ENCODE measurements at regions not wholly inside any gene's neighbourhood (a gene's known extent, or its start where the extent isn't known, plus 50 kb on each side); places are given as distances from the start of the nearest gene placed in this dataset.

DNA sequence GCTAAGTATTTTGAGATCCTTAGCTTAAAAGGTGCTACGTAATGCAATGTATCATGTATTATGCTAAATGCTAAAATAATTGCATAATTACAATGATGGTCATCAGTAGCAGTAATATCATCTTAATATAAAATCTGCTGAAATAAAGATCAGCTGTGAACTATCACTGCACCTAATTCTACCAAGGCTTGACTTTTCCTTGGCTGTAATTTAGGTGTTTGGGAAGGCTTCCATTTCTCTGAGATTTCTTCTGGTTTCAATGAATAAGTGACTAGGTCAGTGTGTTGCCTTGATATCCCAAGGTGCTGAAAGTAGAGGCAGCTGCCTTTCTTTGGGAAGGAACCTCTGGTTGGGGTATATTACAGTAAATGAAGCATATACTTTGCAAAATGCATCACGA is 376.1 kb downstream of the STK39 start:
- H3K4me3 ChIP-seq (ENCODE audit: low read length) = no peak overlapping the region
- TF ChIP-seq, protein P1, sequence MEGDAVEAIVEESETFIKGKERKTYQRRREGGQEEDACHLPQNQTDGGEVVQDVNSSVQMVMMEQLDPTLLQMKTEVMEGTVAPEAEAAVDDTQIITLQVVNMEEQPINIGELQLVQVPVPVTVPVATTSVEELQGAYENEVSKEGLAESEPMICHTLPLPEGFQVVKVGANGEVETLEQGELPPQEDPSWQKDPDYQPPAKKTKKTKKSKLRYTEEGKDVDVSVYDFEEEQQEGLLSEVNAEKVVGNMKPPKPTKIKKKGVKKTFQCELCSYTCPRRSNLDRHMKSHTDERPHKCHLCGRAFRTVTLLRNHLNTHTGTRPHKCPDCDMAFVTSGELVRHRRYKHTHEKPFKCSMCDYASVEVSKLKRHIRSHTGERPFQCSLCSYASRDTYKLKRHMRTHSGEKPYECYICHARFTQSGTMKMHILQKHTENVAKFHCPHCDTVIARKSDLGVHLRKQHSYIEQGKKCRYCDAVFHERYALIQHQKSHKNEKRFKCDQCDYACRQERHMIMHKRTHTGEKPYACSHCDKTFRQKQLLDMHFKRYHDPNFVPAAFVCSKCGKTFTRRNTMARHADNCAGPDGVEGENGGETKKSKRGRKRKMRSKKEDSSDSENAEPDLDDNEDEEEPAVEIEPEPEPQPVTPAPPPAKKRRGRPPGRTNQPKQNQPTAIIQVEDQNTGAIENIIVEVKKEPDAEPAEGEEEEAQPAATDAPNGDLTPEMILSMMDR (conservative IDR thresholded peaks at IDR 0.05; ENCODE audit: low read length) = no peak
- no peak for DNase-seq (ENCODE audit: low read depth)

GRCh38 chr2:167869200-167869599 is 378.2 kb downstream of the STK39 start:
- no peak overlapping the region for H3K4me3 ChIP-seq (ENCODE audit: low read length)
- TF ChIP-seq, protein P1 (conservative IDR thresholded peaks at IDR 0.05; ENCODE audit: low read length) = no peak
- DNase-seq (ENCODE audit: low read depth) = no peak

- TF ChIP-seq, protein P1 (conservative IDR thresholded peaks at IDR 0.05; ENCODE audit: low read length) = no peak
Observed at GRCh38 chr2:167863377-167863776, 384.0 kb downstream of the STK39 start.

DNA sequence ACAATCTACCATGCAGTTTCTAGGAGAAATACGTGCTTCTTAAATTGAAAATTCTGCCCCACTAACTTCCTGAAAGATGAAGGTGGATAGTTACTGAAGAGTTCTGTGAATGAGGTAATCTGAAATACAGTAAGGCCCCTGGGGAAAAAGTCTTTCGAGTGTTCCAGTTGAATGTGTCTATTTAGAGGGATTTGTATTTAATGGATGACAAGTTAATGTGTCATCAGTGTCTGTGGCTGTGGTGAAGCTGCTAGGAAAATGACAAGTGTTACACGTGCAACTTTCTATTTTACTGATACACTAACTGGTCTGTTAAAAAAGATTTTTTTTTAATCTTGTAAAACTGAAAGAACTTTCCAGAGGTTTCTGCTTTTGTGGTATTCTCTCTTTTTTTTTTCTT is 384.6 kb downstream of the STK39 start:
- TF ChIP-seq, protein P1 (conservative IDR thresholded peaks at IDR 0.05; ENCODE audit: low read length) = no peak
- no peak overlapping the region for H3K4me3 ChIP-seq (ENCODE audit: low read length)
- no peak for DNase-seq (ENCODE audit: low read depth)

More at GRCh38 chr2:167863377-167863776, 384.0 kb downstream of the STK39 start:
- no peak for DNase-seq (ENCODE audit: low read depth)
- H3K4me3 ChIP-seq (ENCODE audit: low read length) = no peak overlapping the region

- no peak overlapping the region for H3K4me3 ChIP-seq (ENCODE audit: low read length)
- TF ChIP-seq, protein P1 (conservative IDR thresholded peaks at IDR 0.05; ENCODE audit: low read length) = no peak
- no peak for DNase-seq (ENCODE audit: low read depth)
Observed at GRCh38 chr2:167862296-167862695, 385.1 kb downstream of the STK39 start.

DNA sequence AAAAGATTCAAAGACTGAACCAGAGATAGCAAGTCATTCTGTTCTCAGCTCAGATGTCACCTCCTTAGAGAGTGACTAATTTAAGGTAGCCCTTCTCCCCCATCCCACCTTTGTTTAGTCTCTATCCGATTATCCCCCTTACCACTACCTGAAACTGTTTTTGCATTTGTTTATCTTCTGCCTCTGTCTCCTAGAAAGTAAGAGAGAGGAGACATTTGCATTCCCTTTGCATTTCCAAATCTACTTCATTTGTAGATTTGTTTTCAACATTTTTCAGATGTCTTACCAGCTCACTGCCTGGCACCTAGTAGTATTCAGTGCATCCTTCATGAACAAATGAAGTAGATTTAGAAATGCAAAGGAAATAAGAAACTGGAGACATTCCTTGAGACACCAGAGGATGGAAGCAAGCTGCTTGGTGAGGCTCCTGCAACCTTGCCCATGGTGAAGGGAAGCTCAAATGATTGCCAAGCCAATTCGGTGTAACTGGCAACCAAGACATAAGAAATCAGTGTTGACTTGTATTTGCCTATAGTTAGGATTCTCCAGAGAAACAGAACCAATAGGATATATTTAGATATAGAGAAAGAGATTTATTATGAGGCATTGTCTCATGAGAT is 385.7 kb downstream of the STK39 start:
- H3K4me3 ChIP-seq (ENCODE audit: low read length) = no peak overlapping the region
- TF ChIP-seq, protein P1 (conservative IDR thresholded peaks at IDR 0.05; ENCODE audit: low read length) = no peak
- DNase-seq (ENCODE audit: low read depth) = no peak

GRCh38 chr2:167860082-167860481 is 387.3 kb downstream of the STK39 start:
- H3K4me3 ChIP-seq (ENCODE audit: low read length) = no peak overlapping the region
- no peak for DNase-seq (ENCODE audit: low read depth)
- TF ChIP-seq, protein P1 (conservative IDR thresholded peaks at IDR 0.05; ENCODE audit: low read length) = no peak

Data from AG10803 (cell line).